ENCODE measurements at regions not wholly inside any gene's neighbourhood (a gene's known extent, or its start where the extent isn't known, plus 50 kb on each side); places are given as distances from the start of the nearest gene placed in this dataset.

GRCh38 chr22:44549701-44550100 lies 51.7 kb upstream of the RTL6 start:
- DNase-seq, result no peak

- DNase-seq, result no peak
These were observed 50.9 kb upstream of the RTL6 start for GRCh38 chr22:44548981-44549380.
